PC-9 (cell line): ENCODE measurements at regions not wholly inside any gene's neighbourhood (a gene's known extent, or its start where the extent isn't known, plus 50 kb on each side); places are given as distances from the start of the nearest gene placed in this dataset.

Source experiments
- CTCF ChIP-seq: fragments of 200-600 bp; sonication (generic); conservative IDR thresholded peaks from 2 replicates; pipeline ENCODE4 v1.6.1; 2017; ENCODE audit warnings: mixed run types, antibody characterized with exemption, mild to moderate bottlenecking, moderate library complexity
- EZH2 ChIP-seq: fragments of 200-600 bp; sonication (generic); IDR thresholded peaks from 2 replicates; pipeline ENCODE4 v1.8.0; 2017; ENCODE audit warnings: antibody characterized with exemption, low read depth

DNA sequence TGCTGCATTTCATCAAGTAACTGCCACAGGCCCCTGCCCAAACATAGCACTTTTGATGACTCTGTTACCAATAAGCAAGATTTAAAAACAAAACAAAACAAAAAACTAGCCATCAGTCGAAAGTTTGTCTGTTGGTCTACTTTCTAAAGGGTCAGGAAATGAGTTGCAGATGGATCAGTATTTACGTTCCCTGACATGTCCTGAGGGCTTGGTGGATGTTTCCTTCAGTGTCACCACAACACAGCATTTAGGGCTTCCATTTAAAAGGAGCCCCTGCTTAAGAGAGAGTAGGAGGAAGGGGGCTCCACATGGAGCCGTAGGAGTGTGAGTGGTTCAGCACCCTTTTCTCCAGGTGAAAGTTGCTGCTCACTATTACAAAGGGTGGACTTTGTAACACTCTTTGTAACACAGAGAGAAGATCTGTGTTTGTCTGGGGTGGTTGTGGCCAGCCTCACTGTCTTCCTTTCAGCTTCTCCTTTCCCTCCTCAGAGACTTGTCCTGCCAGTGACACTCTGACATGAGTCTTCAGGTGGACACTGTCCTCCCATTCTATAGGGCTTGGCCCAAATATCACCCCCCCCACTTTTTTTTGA lies 167.5 kb upstream of the PDE5A start:
- TF ChIP-seq CTCF (no peak), EZH2 (no peak)
